HEK293 (cell line): ENCODE measurements at regions not wholly inside any gene's neighbourhood (a gene's known extent, or its start where the extent isn't known, plus 50 kb on each side); places are given as distances from the start of the nearest gene placed in this dataset.

Experiments used
- CTCF ChIA-PET: fragments of 350-600 bp; formaldehyde crosslinking; extraction: SDS; loops from one replicate; lab custom pipeline; 2021; ENCODE audit warnings: antibody characterized with exemption; lab: Yijun Ruan, JAX
- POLR2A ChIA-PET: fragments of 300-600 bp; formaldehyde crosslinking; extraction: SDS; loops from one replicate; lab custom pipeline; 2020; ENCODE audit warnings: antibody characterized with exemption, inconsistent platforms; lab: Yijun Ruan, JAX
- H3K27ac ChIP-seq: fragments of 200-500 bp; sonication (Bioruptor generic); 2 replicates; pipeline ENCODE4 v1.5.1; 2014; ENCODE audit warnings: low read depth, low read length, control low read depth, inconsistent platforms; ENCODE audit errors: extremely low read depth
- H3K36me3 ChIP-seq, 2 experiments: fragments of 200-500 bp in 1 of 2; sonication (Bioruptor generic) in 1 of 2; 1 replicate in 1 of 2; 2 replicates in 1 of 2; pipeline ENCODE4 v1.5.1; 2014 to 2017; ENCODE audit warnings: inconsistent platforms in 2 of 2, low read length in 2 of 2; ENCODE audit not compliant: control insufficient read depth in 2 of 2, insufficient read depth in 1 of 2
- H3K4me1 ChIP-seq: fragments of 200-500 bp; sonication (Bioruptor generic); 2 replicates; pipeline ENCODE4 v1.5.1; 2014; ENCODE audit warnings: mild to moderate bottlenecking, low read length, inconsistent platforms; ENCODE audit not compliant: control insufficient read depth, insufficient read depth
- H3K4me3 ChIP-seq: 2 replicates; pipeline ENCODE4 v1.5.1; 2011; ENCODE audit warnings: low read depth, mild to moderate bottlenecking, control low read depth, low read length, moderate library complexity
- H3K9me3 ChIP-seq: fragments of 200-500 bp; sonication (Bioruptor generic); 2 replicates; pipeline ENCODE4 v1.5.1; 2014; ENCODE audit warnings: low read depth, low read length, inconsistent platforms; ENCODE audit not compliant: control insufficient read depth, insufficient read depth
- KLF16 ChIP-seq: fragments of 450-650 bp; formaldehyde crosslinking; IDR thresholded peaks from 2 replicates; pipeline ENCODE4 v1.5.1; 2017; ENCODE audit warnings: missing biosample characterization, missing genetic modification characterization
- SCRT2 ChIP-seq: fragments of 450-650 bp; formaldehyde crosslinking; IDR thresholded peaks from 2 replicates; pipeline ENCODE4 v1.5.1; 2016; ENCODE audit warnings: missing biosample characterization, missing genetic modification characterization
- SP3 ChIP-seq: fragments of 450-650 bp; formaldehyde crosslinking; IDR thresholded peaks from 2 replicates; pipeline ENCODE4 v1.5.1; 2016; ENCODE audit warnings: missing biosample characterization, missing genetic modification characterization
- YY1 ChIP-seq: fragments of 450-650 bp; formaldehyde crosslinking; IDR thresholded peaks from 2 replicates; pipeline ENCODE4 v1.5.1; 2018; ENCODE audit warnings: missing biosample characterization, missing genetic modification characterization
- ZNF133 ChIP-seq: fragments of 450-650 bp; formaldehyde crosslinking; IDR thresholded peaks from 2 replicates; pipeline ENCODE4 v1.5.1; 2016; ENCODE audit warnings: missing biosample characterization, missing genetic modification characterization
- ZNF211 ChIP-seq: fragments of 450-650 bp; formaldehyde crosslinking; IDR thresholded peaks from 2 replicates; pipeline ENCODE4 v1.5.1; 2016; ENCODE audit warnings: low read depth, missing biosample characterization, missing genetic modification characterization
- ZNF221 ChIP-seq: fragments of 450-650 bp; formaldehyde crosslinking; IDR thresholded peaks from 2 replicates; pipeline ENCODE4 v1.5.1; 2017; ENCODE audit warnings: missing biosample characterization, missing genetic modification characterization, borderline replicate concordance
- ZNF324 ChIP-seq: fragments of 450-650 bp; formaldehyde crosslinking; IDR thresholded peaks from 2 replicates; pipeline ENCODE4 v1.5.1; 2016; ENCODE audit warnings: missing biosample characterization, missing genetic modification characterization
- ZNF473 ChIP-seq: fragments of 450-650 bp; formaldehyde crosslinking; IDR thresholded peaks from 2 replicates; pipeline ENCODE4 v1.5.1; 2017; ENCODE audit warnings: missing biosample characterization, missing genetic modification characterization
- ZNF510 ChIP-seq: fragments of 450-650 bp; formaldehyde crosslinking; IDR thresholded peaks from 2 replicates; pipeline ENCODE4 v1.5.1; 2018; ENCODE audit warnings: mild to moderate bottlenecking, missing genetic modification characterization, missing biosample characterization; ENCODE audit not compliant: insufficient replicate concordance
- ZNF600 ChIP-seq: fragments of 450-650 bp; formaldehyde crosslinking; IDR thresholded peaks from 2 replicates; pipeline ENCODE4 v1.5.1; 2016; ENCODE audit warnings: missing biosample characterization, missing genetic modification characterization
- ZNF621 ChIP-seq: fragments of 450-650 bp; formaldehyde crosslinking; IDR thresholded peaks from 2 replicates; pipeline ENCODE4 v1.5.1; 2017; ENCODE audit warnings: missing biosample characterization, missing genetic modification characterization
- ZNF654 ChIP-seq: fragments of 450-650 bp; formaldehyde crosslinking; IDR thresholded peaks from 2 replicates; pipeline ENCODE4 v1.5.1; 2016; ENCODE audit warnings: low read depth, missing biosample characterization, missing genetic modification characterization
- ZNF670 ChIP-seq: fragments of 450-650 bp; formaldehyde crosslinking; IDR thresholded peaks from 2 replicates; pipeline ENCODE4 v1.5.1; 2016; ENCODE audit warnings: missing biosample characterization, missing genetic modification characterization, low read depth
- ZNF830 ChIP-seq: fragments of 450-650 bp; IDR thresholded peaks from 2 replicates; pipeline ENCODE4 v1.5.0; 2018; ENCODE audit warnings: missing biosample characterization, missing genetic modification characterization, low read depth, mild to moderate bottlenecking, moderate library complexity
- TF ChIP-seq, protein P1 (sequence below): fragments of 450-650 bp; formaldehyde crosslinking; IDR thresholded peaks from 2 replicates; pipeline ENCODE4 v1.5.1; 2016; ENCODE audit warnings: missing biosample characterization, missing genetic modification characterization
- TF ChIP-seq, protein P2 (sequence below): fragments of 450-650 bp; formaldehyde crosslinking; IDR thresholded peaks from 2 replicates; pipeline ENCODE4 v1.5.1; 2016; ENCODE audit warnings: missing biosample characterization, missing genetic modification characterization, borderline replicate concordance
- TF ChIP-seq, protein P3 (sequence below): fragments of 450-650 bp; formaldehyde crosslinking; IDR thresholded peaks from 2 replicates; pipeline ENCODE4 v1.5.1; 2016; ENCODE audit warnings: missing biosample characterization, missing genetic modification characterization
- TF ChIP-seq, protein P4 (sequence below): fragments of 450-650 bp; formaldehyde crosslinking; IDR thresholded peaks from 2 replicates; pipeline ENCODE4 v1.5.1; 2016; ENCODE audit warnings: missing biosample characterization, missing genetic modification characterization
- TF ChIP-seq, protein P5 (sequence below): fragments of 450-650 bp; formaldehyde crosslinking; IDR thresholded peaks from 2 replicates; pipeline ENCODE4 v1.5.1; 2016; ENCODE audit warnings: missing biosample characterization, missing genetic modification characterization

DNA sequence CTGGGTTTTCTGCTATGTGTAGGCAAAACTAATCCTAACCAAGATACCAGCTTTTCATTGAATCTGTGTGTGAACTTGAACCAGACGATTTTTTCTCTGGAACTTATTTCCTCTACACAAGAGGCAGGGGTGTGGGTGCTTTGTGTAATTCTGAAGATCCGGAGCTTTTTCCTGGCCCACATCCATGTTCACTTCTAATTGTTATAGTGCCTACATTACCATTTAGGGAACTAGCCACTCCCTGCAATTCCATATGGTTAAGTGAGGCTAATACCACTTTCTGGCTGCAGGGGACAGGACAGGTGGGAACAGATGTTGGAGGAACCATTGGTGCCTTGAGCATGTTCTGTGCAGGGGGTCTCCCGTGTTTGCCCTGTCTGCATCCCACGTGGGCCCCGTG, 83.4 kb upstream of the FMN2 start:
- Histone ChIP-seq H3K4me3 (no peak overlapping the region), H3K4me1 (no peaks in the 10 kb centered on the region), H3K9me3 (no peaks in the 10 kb centered on the region), H3K27ac (no peak overlapping the region), H3K36me3 (no peaks in the 10 kb centered on the region)
- CTCF ChIA-PET, result interaction anchor here (0.6 to 1.8 kb wide), 7 partner anchors 18 to 141 kb away, joined by 3 to 9 read pairs (median 4); no protein-coding TSS in a partner anchor
- POLR2A ChIA-PET, result no interaction called here
- TF ChIP-seq, protein P1, sequence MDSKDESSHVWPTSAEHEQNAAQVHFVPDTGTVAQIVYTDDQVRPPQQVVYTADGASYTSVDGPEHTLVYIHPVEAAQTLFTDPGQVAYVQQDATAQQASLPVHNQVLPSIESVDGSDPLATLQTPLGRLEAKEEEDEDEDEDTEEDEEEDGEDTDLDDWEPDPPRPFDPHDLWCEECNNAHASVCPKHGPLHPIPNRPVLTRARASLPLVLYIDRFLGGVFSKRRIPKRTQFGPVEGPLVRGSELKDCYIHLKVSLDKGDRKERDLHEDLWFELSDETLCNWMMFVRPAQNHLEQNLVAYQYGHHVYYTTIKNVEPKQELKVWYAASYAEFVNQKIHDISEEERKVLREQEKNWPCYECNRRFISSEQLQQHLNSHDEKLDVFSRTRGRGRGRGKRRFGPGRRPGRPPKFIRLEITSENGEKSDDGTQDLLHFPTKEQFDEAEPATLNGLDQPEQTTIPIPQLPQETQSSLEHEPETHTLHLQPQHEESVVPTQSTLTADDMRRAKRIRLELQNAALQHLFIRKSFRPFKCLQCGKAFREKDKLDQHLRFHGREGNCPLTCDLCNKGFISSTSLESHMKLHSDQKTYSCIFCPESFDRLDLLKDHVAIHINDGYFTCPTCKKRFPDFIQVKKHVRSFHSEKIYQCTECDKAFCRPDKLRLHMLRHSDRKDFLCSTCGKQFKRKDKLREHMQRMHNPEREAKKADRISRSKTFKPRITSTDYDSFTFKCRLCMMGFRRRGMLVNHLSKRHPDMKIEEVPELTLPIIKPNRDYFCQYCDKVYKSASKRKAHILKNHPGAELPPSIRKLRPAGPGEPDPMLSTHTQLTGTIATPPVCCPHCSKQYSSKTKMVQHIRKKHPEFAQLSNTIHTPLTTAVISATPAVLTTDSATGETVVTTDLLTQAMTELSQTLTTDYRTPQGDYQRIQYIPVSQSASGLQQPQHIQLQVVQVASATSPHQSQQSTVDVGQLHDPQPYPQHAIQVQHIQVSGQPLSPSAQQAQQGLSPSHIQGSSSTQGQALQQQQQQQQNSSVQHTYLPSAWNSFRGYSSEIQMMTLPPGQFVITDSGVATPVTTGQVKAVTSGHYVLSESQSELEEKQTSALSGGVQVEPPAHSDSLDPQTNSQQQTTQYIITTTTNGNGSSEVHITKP (tag by site-specific recombination), result peak; percentile 38; the same call in 1 of the 2 replicates
- no peak for TF ChIP-seq SCRT2 (tag by site-specific recombination)

DNA sequence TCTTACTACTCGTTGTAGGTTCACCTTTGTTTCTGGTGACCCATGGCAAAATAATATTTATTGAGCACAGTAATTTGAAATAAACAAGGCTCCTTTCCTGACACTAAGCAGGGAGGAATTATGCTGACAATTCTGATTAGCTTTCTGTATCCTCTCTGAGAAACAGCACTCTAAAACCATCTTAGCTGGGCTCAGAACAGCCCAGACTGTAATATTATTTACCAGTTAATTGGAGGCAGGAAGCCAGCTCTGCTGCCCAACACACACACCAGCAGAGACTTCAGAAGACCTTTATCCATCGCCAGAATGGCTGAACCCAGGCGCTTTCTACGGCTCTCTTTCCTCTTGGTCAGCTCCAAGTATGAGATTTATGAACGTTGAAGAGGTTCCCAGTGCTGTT, 77.6 kb upstream of the FMN2 start:
- Histone ChIP-seq H3K36me3 (no peaks in the 10 kb centered on the region), H3K9me3 (no peaks in the 10 kb centered on the region), H3K4me3 (no peak overlapping the region), H3K27ac (no peak overlapping the region), H3K4me1 (no peaks in the 10 kb centered on the region)
- POLR2A ChIA-PET, result no interaction called here
- CTCF ChIA-PET, result interaction anchor here (0.6 to 4.5 kb wide), 10 partner anchors 10 to 933 kb away, joined by 3 to 33 read pairs (median 4); partner anchors contain the start of gene FMN2
- TF ChIP-seq ZNF600 (tag by site-specific recombination), result no peak
- TF ChIP-seq ZNF473 (tag by site-specific recombination), result no peak
- TF ChIP-seq ZNF830 (tag by site-specific recombination), result no peak
- TF ChIP-seq, protein P2, sequence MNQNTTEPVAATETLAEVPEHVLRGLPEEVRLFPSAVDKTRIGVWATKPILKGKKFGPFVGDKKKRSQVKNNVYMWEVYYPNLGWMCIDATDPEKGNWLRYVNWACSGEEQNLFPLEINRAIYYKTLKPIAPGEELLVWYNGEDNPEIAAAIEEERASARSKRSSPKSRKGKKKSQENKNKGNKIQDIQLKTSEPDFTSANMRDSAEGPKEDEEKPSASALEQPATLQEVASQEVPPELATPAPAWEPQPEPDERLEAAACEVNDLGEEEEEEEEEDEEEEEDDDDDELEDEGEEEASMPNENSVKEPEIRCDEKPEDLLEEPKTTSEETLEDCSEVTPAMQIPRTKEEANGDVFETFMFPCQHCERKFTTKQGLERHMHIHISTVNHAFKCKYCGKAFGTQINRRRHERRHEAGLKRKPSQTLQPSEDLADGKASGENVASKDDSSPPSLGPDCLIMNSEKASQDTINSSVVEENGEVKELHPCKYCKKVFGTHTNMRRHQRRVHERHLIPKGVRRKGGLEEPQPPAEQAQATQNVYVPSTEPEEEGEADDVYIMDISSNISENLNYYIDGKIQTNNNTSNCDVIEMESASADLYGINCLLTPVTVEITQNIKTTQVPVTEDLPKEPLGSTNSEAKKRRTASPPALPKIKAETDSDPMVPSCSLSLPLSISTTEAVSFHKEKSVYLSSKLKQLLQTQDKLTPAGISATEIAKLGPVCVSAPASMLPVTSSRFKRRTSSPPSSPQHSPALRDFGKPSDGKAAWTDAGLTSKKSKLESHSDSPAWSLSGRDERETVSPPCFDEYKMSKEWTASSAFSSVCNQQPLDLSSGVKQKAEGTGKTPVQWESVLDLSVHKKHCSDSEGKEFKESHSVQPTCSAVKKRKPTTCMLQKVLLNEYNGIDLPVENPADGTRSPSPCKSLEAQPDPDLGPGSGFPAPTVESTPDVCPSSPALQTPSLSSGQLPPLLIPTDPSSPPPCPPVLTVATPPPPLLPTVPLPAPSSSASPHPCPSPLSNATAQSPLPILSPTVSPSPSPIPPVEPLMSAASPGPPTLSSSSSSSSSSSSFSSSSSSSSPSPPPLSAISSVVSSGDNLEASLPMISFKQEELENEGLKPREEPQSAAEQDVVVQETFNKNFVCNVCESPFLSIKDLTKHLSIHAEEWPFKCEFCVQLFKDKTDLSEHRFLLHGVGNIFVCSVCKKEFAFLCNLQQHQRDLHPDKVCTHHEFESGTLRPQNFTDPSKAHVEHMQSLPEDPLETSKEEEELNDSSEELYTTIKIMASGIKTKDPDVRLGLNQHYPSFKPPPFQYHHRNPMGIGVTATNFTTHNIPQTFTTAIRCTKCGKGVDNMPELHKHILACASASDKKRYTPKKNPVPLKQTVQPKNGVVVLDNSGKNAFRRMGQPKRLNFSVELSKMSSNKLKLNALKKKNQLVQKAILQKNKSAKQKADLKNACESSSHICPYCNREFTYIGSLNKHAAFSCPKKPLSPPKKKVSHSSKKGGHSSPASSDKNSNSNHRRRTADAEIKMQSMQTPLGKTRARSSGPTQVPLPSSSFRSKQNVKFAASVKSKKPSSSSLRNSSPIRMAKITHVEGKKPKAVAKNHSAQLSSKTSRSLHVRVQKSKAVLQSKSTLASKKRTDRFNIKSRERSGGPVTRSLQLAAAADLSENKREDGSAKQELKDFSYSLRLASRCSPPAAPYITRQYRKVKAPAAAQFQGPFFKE (tag by site-specific recombination), result no peak
- no peak for TF ChIP-seq ZNF654 (tag by site-specific recombination)
- no peak for TF ChIP-seq SP3 (tag by site-specific recombination)
- TF ChIP-seq, protein P3, sequence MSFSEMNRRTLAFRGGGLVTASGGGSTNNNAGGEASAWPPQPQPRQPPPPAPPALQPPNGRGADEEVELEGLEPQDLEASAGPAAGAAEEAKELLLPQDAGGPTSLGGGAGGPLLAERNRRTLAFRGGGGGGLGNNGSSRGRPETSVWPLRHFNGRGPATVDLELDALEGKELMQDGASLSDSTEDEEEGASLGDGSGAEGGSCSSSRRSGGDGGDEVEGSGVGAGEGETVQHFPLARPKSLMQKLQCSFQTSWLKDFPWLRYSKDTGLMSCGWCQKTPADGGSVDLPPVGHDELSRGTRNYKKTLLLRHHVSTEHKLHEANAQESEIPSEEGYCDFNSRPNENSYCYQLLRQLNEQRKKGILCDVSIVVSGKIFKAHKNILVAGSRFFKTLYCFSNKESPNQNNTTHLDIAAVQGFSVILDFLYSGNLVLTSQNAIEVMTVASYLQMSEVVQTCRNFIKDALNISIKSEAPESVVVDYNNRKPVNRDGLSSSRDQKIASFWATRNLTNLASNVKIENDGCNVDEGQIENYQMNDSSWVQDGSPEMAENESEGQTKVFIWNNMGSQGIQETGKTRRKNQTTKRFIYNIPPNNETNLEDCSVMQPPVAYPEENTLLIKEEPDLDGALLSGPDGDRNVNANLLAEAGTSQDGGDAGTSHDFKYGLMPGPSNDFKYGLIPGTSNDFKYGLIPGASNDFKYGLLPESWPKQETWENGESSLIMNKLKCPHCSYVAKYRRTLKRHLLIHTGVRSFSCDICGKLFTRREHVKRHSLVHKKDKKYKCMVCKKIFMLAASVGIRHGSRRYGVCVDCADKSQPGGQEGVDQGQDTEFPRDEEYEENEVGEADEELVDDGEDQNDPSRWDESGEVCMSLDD (tag by site-specific recombination), result no peak
- no peak for TF ChIP-seq ZNF133 (tag by site-specific recombination)
- no peak for TF ChIP-seq ZNF621 (tag by site-specific recombination)
- no peak for TF ChIP-seq ZNF510 (tag by site-specific recombination)
- TF ChIP-seq, protein P4, sequence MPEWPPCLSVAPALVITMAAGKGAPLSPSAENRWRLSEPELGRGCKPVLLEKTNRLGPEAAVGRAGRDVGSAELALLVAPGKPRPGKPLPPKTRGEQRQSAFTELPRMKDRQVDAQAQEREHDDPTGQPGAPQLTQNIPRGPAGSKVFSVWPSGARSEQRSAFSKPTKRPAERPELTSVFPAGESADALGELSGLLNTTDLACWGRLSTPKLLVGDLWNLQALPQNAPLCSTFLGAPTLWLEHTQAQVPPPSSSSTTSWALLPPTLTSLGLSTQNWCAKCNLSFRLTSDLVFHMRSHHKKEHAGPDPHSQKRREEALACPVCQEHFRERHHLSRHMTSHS (tag by site-specific recombination), result no peak
- TF ChIP-seq ZNF221, result no peak
- no peak for TF ChIP-seq ZNF324
- no peak for TF ChIP-seq KLF16 (tag by site-specific recombination)
- no peak for TF ChIP-seq YY1
- TF ChIP-seq, protein P5, sequence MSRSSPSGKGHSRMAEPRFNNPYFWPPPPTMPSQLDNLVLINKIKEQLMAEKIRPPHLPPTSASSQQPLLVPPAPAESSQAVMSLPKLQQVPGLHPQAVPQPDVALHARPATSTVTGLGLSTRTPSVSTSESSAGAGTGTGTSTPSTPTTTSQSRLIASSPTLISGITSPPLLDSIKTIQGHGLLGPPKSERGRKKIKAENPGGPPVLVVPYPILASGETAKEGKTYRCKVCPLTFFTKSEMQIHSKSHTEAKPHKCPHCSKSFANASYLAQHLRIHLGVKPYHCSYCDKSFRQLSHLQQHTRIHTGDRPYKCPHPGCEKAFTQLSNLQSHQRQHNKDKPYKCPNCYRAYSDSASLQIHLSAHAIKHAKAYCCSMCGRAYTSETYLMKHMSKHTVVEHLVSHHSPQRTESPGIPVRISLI, result no peak
- no peak for TF ChIP-seq ZNF211 (tag by site-specific recombination)
- no peak for TF ChIP-seq ZNF670 (tag by site-specific recombination)
